GM12878 (cell line): ENCODE measurements at regions not wholly inside any gene's neighbourhood (a gene's known extent, or its start where the extent isn't known, plus 50 kb on each side); places are given as distances from the start of the nearest gene placed in this dataset.

ENCODE experiments used
- CHD4 ChIP-seq: fragments of 200-600 bp; sonication (generic); IDR thresholded peaks from 2 replicates; pipeline ENCODE4 v1.6.1; 2016; ENCODE audit warnings: mild to moderate bottlenecking
- CTCF ChIP-seq, 3 experiments: IDR thresholded peaks in 2 of 3; conservative IDR thresholded peaks in 1 of 3; 2 replicates each; pipeline ENCODE4 v1.5.1; 2011; ENCODE audit warnings: low read depth in 3 of 3, low read length in 3 of 3, mild to moderate bottlenecking in 3 of 3, control low read depth in 2 of 3, moderate library complexity in 2 of 3, inconsistent platforms in 1 of 3, mixed read lengths in 1 of 3; ENCODE audit not compliant: control insufficient read depth in 2 of 3, insufficient read depth in 1 of 3; ENCODE audit errors: extremely low read depth in 1 of 3
- EP300 ChIP-seq, 2 experiments: fragments of 150-350 bp in 1 of 2; IDR thresholded peaks; 2 replicates each; pipeline ENCODE4 v1.6.1; 2011 to 2012; ENCODE audit warnings: low read depth in 2 of 2, low read length in 2 of 2, borderline replicate concordance in 1 of 2, improper control_type of control experiment in 1 of 2, inconsistent platforms in 1 of 2; ENCODE audit not compliant: control insufficient read depth in 1 of 2
- FOXK2 ChIP-seq: fragments of 450-650 bp; IDR thresholded peaks from 2 replicates; pipeline ENCODE4 v1.6.1; 2017; ENCODE audit warnings: mild to moderate bottlenecking, moderate library complexity
- HCFC1 ChIP-seq: fragments of 150-350 bp; IDR thresholded peaks from 2 replicates; pipeline ENCODE4 v1.6.1; 2014; ENCODE audit warnings: low read length
- MAX ChIP-seq: IDR thresholded peaks from 2 replicates; pipeline ENCODE4 v1.6.1; 2012; ENCODE audit warnings: low read depth, low read length, improper control_type of control experiment
- NRF1 ChIP-seq: conservative IDR thresholded peaks from 2 replicates; pipeline ENCODE4 v1.6.1; 2011; ENCODE audit warnings: mild to moderate bottlenecking, low read depth, low read length, improper control_type of control experiment
- POLR2A ChIP-seq: IDR thresholded peaks from 2 replicates; pipeline ENCODE4 v1.6.1; 2011; ENCODE audit warnings: low read depth, mild to moderate bottlenecking, low read length
- RAD21 ChIP-seq: IDR thresholded peaks from 2 replicates; pipeline ENCODE4 v1.6.1; 2011; ENCODE audit warnings: mild to moderate bottlenecking, low read depth, low read length, moderate library complexity; ENCODE audit not compliant: insufficient read depth
- RAD51 ChIP-seq: fragments of 450-650 bp; IDR thresholded peaks from 2 replicates; pipeline ENCODE4 v1.6.1; 2016; ENCODE audit warnings: moderate library complexity, mild to moderate bottlenecking, inconsistent platforms
- USF2 ChIP-seq: IDR thresholded peaks from 2 replicates; pipeline ENCODE4 v1.6.1; 2011; ENCODE audit warnings: low read depth, low read length, improper control_type of control experiment, borderline replicate concordance

- TF ChIP-seq RAD21 (no peak), EP300 (IDR thresholded peaks at IDR 0.05; ENCODE audit: borderline replicate concordance in 1 of 2, control insufficient read depth in 1 of 2, low read depth in 2 of 2, low read length in 2 of 2) (no peak), POLR2A (no peak), USF2 (no peak), NRF1 (no peak), HCFC1 (no peak), RAD51 (no peak), CTCF (IDR thresholded peaks at IDR 0.05 in 2 of 3, conservative IDR thresholded peaks at IDR 0.05 in 1 of 3; ENCODE audit: control insufficient read depth in 2 of 3, extremely low read depth in 1 of 3, insufficient read depth in 1 of 3, low read depth in 3 of 3, low read length in 3 of 3) (no peak), FOXK2 (no peak), CHD4 (no peak), MAX (no peak)
Measured at GRCh38 chr18:22349317-22349898, 68.3 kb downstream of the CTAGE1 start.
